Dedifferentiated amniotic fluid mesenchymal stem cell (primary cell): ENCODE measurements at regions not wholly inside any gene's neighbourhood (a gene's known extent, or its start where the extent isn't known, plus 50 kb on each side); places are given as distances from the start of the nearest gene placed in this dataset.
A peak's percentile ranks its signal among the peaks of the same experiment; 100 is the strongest.

Experiments
- DNase-seq: peaks from one replicate; pipeline ENCODE4 v3.0.0-alpha.2; 2016; ENCODE audit errors: extremely low spot score

GRCh38 chr15:47439146-47440111 lies 277.9 kb upstream of the SEMA6D start:
- peak; percentile 60 for DNase-seq

DNA sequence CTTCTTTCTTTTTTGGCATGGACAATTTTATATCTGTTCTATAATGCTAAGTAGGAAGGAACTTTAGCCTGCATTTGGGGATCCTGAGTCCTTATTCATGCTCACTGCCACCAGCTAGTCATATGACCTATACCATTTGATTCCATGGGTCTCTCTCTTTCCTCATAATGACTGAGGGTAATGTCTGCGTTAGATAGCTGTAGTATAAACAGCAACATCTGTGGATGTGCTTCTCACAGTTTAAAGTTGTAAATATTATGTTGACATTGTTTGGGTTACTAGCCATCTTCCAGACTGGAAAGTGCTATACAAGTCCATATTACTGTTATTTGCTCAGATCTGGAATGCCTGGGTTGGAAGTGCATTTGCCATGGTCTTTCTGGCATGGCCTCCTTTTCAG lies 274.9 kb upstream of the SEMA6D start:
- DNase-seq: no peak

- DNase-seq: no peak
Observed at GRCh38 chr15:47443839-47444238, 273.5 kb upstream of the SEMA6D start.

GRCh38 chr15:47445723-47446392 lies 271.4 kb upstream of the SEMA6D start:
- no peak for DNase-seq

DNA sequence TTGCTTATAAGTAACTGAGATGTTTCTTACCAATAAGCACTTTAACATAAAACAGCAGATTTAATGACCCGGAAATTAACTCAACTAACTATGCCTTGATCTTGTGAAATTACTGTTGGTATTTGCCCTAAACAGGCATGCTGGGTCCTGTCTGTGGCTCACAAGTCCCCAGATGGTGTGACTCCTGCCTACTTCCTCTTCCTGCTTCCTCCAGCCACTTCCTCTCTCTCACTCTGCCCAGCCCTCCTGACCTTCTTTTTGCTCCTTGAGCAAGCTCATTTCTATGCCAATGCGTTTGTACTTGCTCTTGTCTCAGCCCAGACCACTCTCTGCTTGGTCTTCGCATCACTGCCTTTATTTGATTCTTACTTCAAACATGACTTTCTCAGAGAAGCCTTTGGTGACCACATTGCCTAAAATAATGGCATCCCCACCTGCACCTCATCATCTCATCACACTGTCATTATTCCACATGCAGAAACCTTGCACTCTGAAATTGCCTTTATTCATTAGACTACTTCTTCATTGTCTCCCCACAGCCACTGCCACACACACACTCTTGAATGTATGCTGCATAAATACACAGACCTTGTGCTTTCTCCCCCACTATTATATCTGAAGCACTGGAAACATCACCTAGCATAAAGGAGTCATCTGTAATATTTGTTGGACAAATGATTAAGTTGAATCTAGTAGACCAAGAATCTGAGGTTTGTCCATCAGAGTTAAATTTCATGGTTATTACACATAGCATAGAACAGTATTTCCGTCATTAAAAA lies 256.3 kb upstream of the SEMA6D start:
- no peak for DNase-seq

DNA sequence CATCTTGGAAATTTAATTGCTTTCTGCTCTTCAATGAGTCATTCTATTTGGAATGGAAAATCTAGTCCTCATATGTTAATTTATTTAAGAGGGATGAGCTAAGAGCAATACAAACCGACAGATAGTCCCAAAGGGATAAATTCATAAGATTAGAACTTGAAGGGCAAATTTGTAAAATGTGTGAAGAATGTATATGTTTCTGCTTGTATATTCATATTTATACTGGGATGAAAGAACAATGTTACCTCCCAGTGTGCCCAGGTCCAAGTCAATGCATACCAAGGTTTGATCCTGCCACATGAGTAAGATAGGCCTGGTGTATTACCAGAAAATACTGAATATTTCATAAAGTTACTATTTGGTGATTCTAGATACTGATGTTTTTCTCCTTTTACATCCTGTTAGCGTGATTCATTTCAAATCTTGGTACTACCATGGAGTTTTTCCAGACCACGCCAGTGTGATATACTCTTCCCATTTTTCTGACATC lies 255.6 kb upstream of the SEMA6D start:
- DNase-seq: no peak

DNA sequence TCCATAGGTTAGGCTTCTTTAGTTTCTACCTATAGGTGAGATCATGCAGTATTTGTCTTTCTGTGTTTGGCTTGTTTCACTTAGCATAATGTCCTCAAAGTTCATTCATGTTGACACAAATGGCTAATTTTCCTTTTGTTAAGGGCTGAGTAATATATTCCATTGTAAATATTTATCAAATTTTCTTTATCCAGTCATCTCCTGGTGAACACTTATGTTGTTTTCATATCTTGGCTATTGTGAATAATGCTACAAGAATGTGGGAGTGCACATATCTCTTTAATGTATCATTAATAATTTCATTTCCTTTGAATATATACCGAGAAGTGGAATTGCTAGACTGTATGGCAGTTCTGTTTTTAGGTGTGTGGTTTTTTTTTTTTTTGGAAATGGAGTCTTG lies 250.9 kb upstream of the SEMA6D start:
- no peak for DNase-seq

- no peak for DNase-seq
Observed at GRCh38 chr15:47470983-47471382, 246.3 kb upstream of the SEMA6D start.

DNA sequence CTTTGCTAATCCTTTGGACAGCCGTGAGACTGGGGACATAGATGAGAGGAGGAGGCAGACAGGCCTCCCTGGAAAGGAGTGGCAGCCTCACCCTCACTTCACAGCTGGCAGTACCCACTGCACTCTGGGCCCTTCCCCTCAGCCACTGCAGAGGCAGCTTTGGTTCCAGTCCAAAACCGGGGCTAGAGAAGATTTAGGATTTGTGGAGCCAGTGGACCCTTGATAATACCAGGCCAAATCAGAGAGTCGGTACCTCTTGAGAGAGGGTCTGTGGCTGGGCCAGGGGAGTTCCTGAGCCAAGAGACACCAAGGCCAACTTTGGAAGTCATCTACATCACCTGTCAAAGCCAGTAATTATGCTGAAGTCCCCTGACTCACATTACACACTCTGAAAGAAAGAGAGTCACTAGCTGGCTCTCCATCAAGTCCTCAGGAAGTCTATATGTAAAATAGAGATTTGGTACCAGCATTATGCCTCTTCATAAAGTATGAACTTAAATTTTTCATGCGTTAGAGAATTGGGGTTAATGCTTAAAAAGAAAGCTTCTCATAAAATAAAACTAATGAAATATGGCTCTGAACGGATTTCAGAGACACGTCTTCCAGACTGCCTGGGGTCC lies 244.1 kb upstream of the SEMA6D start:
- DNase-seq: no peak

DNA sequence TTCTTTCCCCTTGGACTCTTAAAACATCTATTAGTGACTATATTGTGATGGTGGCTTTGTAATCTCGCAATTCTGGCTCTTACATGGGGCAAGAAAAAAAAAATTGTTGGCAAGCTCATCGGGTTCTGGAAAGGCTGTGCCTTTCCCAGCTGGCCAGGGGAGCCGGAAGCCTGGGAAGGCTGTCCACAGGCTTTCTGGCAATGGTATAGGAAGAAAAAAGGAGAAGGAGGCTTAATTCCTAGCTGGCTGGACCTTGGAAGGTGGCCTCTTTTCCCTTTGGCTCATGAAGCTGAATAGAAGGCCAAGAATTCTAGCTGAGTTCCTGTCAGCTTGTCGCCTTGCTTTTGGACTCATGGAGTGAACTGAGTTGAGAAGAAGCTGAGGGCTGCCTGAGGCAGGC lies 243.5 kb upstream of the SEMA6D start:
- DNase-seq: no peak

DNA sequence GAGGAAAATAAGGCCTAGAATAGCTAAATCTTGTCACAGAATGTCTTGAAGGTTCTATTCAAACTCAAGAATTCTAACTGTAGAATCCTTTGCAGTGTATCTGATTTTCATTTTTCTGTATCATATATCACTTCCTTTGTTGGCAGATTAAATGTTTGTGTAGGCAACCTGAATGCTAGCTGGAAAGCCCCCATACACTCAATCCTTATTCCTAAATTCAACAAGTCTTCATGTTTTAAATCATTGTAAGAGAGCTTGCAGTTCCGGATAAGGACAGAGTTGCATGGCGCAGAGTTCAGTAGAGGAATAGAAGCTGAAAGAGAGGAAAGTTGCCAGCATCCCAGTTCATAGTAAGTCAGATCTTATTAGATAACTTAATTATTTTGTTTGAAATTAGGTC lies 242.0 kb upstream of the SEMA6D start:
- DNase-seq: no peak

- no peak for DNase-seq
Observed at GRCh38 chr15:47477341-47477740, 240.0 kb upstream of the SEMA6D start.

DNA sequence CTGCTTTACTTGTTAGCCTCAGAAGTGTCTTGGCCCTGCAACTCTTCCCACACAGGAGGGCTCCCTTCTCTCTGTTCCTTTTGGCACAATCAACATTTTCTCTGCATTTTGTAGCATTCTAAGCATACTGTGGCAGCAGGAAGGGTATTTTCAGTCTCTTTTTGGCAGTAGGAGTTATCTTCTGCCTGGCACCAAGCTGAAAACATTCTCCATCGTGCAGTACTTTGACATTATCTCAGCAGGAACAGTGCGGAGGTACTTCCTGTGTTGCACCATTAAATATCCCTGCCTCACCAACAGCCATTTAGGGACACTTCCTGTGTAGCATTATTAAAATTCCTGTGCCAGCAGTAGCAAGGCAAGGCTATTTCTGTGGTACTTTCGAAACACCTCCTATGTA lies 233.2 kb upstream of the SEMA6D start:
- no peak for DNase-seq

- no peak for DNase-seq
Observed at GRCh38 chr15:47484997-47485396, 232.3 kb upstream of the SEMA6D start.

DNA sequence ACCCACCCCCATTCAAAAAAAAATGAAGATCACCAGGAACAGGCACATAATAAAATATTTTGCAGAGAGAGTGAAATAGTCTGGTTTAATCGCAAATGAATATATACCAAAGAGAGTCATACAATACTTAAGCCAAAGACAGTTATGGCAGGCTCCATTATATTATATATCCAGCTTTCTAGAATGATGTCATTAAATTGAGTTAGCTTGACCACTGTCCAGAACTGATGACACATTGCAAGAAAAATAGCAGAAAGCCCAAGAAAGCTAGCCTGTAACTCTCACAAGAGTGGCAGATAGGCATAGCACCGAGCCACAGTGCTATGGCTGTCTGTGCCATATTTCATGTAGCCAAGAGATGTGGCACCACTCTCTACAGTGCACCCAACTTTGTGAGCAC lies 231.9 kb upstream of the SEMA6D start:
- DNase-seq: no peak

DNA sequence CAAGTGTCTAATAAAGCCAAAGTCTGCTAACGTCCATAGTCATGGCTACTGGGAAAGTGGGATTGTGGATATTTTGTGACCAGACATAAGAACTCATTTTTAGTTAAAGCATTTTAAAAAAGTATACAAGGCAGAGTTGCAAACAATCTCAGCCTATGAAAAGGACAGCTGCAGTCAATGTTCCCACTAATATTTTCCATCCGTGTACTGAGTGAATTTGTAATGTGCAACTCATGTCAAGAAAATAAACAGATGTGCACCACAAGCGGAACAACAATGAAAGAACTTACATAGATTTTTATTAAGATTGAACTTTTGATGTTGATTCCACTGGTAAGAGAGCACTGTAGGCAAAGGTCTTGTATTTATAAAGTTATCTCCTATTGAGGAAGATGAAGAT lies 231.3 kb upstream of the SEMA6D start:
- no peak for DNase-seq

DNA sequence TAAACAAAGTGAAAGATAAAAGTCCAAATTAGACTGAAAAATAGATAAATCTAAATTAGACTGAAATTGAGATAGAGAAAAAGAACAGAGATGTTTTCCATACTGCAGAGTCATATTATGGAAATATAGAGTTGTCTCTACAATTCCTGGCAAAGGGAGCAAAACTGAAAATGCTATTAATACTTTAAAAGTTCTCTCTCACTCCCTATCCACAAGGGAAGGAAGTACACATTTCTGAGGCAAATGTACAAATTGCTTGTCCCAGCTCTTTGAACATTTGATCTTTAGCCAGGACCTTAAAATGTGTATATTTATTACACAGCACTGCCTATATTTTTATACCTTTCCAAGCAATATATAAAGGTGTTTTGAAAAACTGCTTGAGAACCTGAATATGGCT lies 225.1 kb upstream of the SEMA6D start:
- no peak for DNase-seq

GRCh38 chr15:47493357-47494247 lies 223.7 kb upstream of the SEMA6D start:
- no peak for DNase-seq

DNA sequence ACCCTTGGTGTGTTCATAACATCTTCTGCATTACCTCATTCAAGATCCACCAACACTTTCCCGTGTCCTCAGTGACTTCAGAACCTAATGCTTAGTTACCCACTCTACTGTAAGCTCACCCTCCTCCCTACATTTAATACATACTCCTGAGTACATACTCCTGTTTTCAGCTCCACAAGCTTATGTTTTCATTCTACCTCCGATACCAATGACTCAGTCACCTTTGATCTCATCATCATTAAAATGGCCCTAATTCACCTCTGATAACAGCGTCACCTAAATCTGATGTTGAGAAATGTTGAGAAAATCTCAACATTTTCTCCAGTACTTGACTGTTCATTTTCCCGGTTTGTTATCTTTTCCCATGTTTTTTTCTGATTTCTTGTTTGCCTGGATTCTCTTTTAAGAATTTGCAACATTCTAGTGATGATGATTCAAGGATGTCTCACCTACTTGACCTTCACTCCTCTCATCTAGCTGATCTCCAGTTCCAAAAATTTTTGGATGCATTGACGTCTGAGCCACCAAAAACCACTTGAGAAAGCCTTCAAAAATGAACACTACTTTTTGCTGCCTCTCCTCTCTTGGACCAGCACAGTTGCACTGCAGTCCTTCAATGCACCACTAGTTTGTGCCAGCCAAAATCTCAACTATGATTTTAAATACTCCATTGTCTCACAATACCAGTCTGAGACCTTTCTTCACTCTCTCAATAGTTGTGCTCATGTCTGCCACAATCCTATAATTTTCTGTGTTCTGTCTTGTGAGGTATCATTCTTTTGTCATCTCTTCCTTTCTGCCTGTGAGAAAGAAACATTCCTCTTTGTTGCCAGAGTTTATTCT lies 220.7 kb upstream of the SEMA6D start:
- DNase-seq: no peak

DNA sequence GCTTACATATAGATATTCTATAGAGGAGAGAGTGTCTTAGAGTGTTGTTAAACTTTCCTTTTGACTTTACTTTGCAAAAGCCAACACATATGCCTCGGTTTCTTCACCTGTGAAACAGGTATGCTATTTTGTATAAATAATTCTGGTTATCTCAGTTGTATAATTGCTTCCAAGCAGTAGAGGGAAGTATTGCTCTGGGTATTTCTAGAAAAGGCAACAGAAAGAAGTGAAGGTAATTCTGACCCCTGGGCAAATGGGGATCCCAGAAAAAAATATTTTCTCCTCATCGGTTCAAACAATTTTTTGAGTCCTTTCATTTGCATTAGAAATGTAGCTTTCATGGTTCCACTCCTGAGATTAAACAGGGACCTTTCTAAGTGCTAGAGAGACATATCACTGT lies 216.5 kb upstream of the SEMA6D start:
- DNase-seq: no peak
